ENCODE measurements at regions not wholly inside any gene's neighbourhood (a gene's known extent, or its start where the extent isn't known, plus 50 kb on each side); places are given as distances from the start of the nearest gene placed in this dataset.

DNA sequence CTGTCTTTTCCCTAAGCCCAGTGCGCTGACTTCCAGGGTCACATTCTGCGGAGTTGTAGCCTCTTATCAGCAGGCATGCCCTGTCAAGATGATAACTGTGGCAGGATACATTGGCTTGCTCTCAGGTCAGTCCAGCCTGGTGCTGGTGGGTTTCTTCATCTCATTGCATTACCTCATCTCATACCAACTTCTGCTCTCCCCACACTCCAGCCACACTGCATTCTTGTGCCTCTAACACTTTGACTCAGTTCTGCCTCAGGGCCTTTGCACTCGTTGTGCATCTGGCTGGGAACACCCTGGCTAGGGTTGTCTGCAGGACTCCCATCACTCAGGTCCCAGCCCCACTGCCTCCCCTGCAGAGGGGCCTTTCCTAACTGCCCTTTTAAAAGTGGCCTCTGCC is 110.3 kb upstream of the BACH2 start:
- TF ChIP-seq, protein P1, sequence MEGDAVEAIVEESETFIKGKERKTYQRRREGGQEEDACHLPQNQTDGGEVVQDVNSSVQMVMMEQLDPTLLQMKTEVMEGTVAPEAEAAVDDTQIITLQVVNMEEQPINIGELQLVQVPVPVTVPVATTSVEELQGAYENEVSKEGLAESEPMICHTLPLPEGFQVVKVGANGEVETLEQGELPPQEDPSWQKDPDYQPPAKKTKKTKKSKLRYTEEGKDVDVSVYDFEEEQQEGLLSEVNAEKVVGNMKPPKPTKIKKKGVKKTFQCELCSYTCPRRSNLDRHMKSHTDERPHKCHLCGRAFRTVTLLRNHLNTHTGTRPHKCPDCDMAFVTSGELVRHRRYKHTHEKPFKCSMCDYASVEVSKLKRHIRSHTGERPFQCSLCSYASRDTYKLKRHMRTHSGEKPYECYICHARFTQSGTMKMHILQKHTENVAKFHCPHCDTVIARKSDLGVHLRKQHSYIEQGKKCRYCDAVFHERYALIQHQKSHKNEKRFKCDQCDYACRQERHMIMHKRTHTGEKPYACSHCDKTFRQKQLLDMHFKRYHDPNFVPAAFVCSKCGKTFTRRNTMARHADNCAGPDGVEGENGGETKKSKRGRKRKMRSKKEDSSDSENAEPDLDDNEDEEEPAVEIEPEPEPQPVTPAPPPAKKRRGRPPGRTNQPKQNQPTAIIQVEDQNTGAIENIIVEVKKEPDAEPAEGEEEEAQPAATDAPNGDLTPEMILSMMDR (IDR thresholded peaks at IDR 0.05; ENCODE audit: low read depth, low read length): no peak
- TF ChIP-seq POLR2A (IDR thresholded peaks at IDR 0.05; ENCODE audit: extremely low read depth, insufficient read length): no peak
